ENCODE measurements at regions not wholly inside any gene's neighbourhood (a gene's known extent, or its start where the extent isn't known, plus 50 kb on each side); places are given as distances from the start of the nearest gene placed in this dataset.

GRCh38 chrX:43581167-43581566 lies 74.9 kb upstream of the MAOA start:
- no peaks in the 10 kb centered on the region for H3K9me3 Mint-ChIP-seq

More at GRCh38 chrX:43581167-43581566, 74.9 kb upstream of the MAOA start:
- H3K4me3 ChIP-seq = no peak overlapping the region
- no peaks in the 10 kb centered on the region for H4K20me1 ChIP-seq (replicated peaks; ENCODE audit: insufficient read depth)
- ATAC-seq (no peak), DNase-seq (ENCODE audit: low spot score) (no peak)
- no peaks in the 10 kb centered on the region for H3K27me3 ChIP-seq (ENCODE audit: insufficient read depth)
- H3K79me2 ChIP-seq (replicated peaks; ENCODE audit: insufficient read depth) = no peaks in the 10 kb centered on the region
- H2AFZ ChIP-seq = no peak overlapping the region
- Mint-ChIP-seq H3K4me1 (no peaks in the 10 kb centered on the region), H3K27me3 (ENCODE audit: insufficient read depth, low read depth, poor library complexity) (no peaks in the 10 kb centered on the region), H3K36me3 (ENCODE audit: low read depth) (no peaks in the 10 kb centered on the region), H3K27ac (no peak overlapping the region), H3K4me3 (no peak overlapping the region)
- H3K9me2 ChIP-seq (ENCODE audit: insufficient read depth) = no peaks in the 10 kb centered on the region
- H3K4me1 ChIP-seq (ENCODE audit: insufficient read depth) = no peaks in the 10 kb centered on the region
- H3K36me3 ChIP-seq (ENCODE audit: insufficient read depth) = no peaks in the 10 kb centered on the region
- no peak for TF ChIP-seq EZH2phosphoT487 (IDR thresholded peaks at IDR 0.05; ENCODE audit: unreplicated experiment)
- no peak for TF ChIP-seq CREB1 (CRISPR knock-in tag; IDR thresholded peaks at IDR 0.05; ENCODE audit: low read depth)
- no peak for TF ChIP-seq REST (IDR thresholded peaks at IDR 0.05; ENCODE audit: unreplicated experiment)
- TF ChIP-seq EZH2 (IDR thresholded peaks at IDR 0.05; ENCODE audit: low read depth, unreplicated experiment) = no peak
- no peak for TF ChIP-seq CTCF (conservative IDR thresholded peaks at IDR 0.05; ENCODE audit: low read depth in 2 of 2)
- TF ChIP-seq NANOG (IDR thresholded peaks at IDR 0.05; ENCODE audit: borderline replicate concordance) = no peak
- no peak for TF ChIP-seq ZNF331 (CRISPR knock-in tag; IDR thresholded peaks at IDR 0.05; ENCODE audit: low read depth)
- TF ChIP-seq STAT1 (IDR thresholded peaks at IDR 0.05; ENCODE audit: unreplicated experiment) = no peak
- H3F3A ChIP-seq (replicated peaks; ENCODE audit: low read depth) = no peaks in the 10 kb centered on the region
- no peak overlapping the region for H3K4me2 ChIP-seq
- no peak overlapping the region for H3K27ac ChIP-seq (ENCODE audit: low read depth)

All from GM23338 (cell line).